ENCODE measurements at regions not wholly inside any gene's neighbourhood (a gene's known extent, or its start where the extent isn't known, plus 50 kb on each side); places are given as distances from the start of the nearest gene placed in this dataset.
"Not testable (repeated sequence)": the region's sequence is repeated elsewhere in the genome, so short reads cannot be mapped to it uniquely, and the experiment has no call there.

DNA sequence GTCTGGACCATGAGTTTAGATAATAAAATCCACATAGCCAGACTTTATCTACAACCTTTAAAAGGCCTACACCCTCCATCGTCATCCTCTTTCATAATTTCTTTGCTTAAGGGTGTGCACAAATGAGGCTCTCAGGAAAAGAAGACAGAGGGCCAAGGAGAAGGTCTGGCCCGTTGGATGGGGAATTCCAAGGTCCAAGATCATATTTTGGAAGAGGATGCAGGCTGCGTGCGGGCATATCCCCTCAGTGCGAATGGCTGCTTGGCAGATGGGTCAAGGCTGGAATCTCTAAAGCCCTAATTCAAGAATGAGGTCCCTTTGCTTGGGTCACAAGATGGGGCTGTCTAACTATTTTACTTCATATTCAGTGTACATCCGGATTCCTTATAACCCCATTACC is 782.2 kb upstream of the NCAM2 start:
- no peak overlapping the region for H2BK5ac ChIP-seq (ENCODE audit: low read length)
- H3K9ac ChIP-seq (ENCODE audit: low read depth, low read length, poor library complexity): no peak overlapping the region
- H4K8ac ChIP-seq (ENCODE audit: low read depth, low read length): no peak overlapping the region
- WGBS, 2 donors (ENCODE audit: extremely low coverage in 2 of 2, insufficient read length in 2 of 2, insufficient replicate concordance in 1 of 2): no CpG with 5 or more reads among the region's 6 CpGs
- DNase-seq (ENCODE audit: low spot score): no peak
- H2AFZ ChIP-seq (ENCODE audit: low read length): no peak overlapping the region
- H3K4me3 ChIP-seq (ENCODE audit: low read length in 2 of 2): no peak overlapping the region
- H3K23ac ChIP-seq (ENCODE audit: low read depth, low read length, poor library complexity): no peak overlapping the region
- H3K79me1 ChIP-seq (ENCODE audit: low read depth, low read length): no peaks in the 10 kb centered on the region
- H3K9me3 ChIP-seq (replicated peaks in 1 of 2; ENCODE audit: control insufficient read depth in 2 of 2, insufficient read depth in 1 of 2, low read depth in 1 of 2, low read length in 2 of 2): no peaks in the 10 kb centered on the region
- H2BK12ac ChIP-seq (ENCODE audit: low read length): no peak overlapping the region
- H3K27ac ChIP-seq (replicated peaks; ENCODE audit: low read length): no peak overlapping the region
- H3K14ac ChIP-seq (ENCODE audit: low read length): no peak overlapping the region
- no peak overlapping the region for H2BK15ac ChIP-seq (ENCODE audit: low read length)
- H2BK120ac ChIP-seq (ENCODE audit: low read depth, low read length): no peak overlapping the region
- H3K18ac ChIP-seq (ENCODE audit: low read length): no peak overlapping the region
- no peaks in the 10 kb centered on the region for H3K27me3 ChIP-seq (ENCODE audit: control insufficient read depth in 3 of 3, insufficient read depth in 3 of 3, low read depth in 1 of 3, low read length in 3 of 3)
- no peak overlapping the region for H3K4ac ChIP-seq (ENCODE audit: low read length)
- H3K4me2 ChIP-seq (ENCODE audit: insufficient read depth, low read length, poor library complexity, severe bottlenecking): no peak overlapping the region
- no peak overlapping the region for H4K91ac ChIP-seq (ENCODE audit: low read depth, low read length, poor library complexity)
- H3K36me3 ChIP-seq (replicated peaks in 1 of 2; ENCODE audit: control insufficient read depth in 2 of 2, insufficient read depth in 2 of 2, low read length in 2 of 2): no peaks in the 10 kb centered on the region
- no peak overlapping the region for H2AK5ac ChIP-seq (ENCODE audit: low read depth, low read length)
- no peaks in the 10 kb centered on the region for H3K4me1 ChIP-seq (ENCODE audit: control insufficient read depth in 2 of 2, insufficient read depth in 1 of 2, low read depth in 1 of 2, low read length in 2 of 2)

DNA sequence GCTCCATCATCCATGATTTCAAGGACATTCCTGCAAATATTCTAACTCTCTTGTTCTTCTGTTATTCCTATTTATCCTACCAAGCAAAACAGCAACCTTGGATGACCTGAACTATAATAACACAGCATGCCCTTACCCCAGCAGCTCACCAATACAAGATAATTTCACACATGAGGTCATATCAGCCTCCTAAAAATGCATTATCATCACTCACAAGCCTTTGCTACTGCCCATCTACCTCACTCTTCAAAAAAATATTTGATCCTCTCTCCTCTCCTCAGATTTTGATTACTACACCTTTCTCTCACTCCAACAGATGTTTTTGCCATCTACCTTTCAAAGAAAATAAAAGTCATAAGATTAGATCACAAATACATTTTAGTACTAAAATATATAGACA is 777.6 kb upstream of the NCAM2 start:
- DNase-seq (ENCODE audit: low spot score): no peak
- H2BK5ac ChIP-seq (ENCODE audit: low read length): no peak overlapping the region
- H3K9me3 ChIP-seq (replicated peaks in 1 of 2; ENCODE audit: control insufficient read depth in 2 of 2, insufficient read depth in 1 of 2, low read depth in 1 of 2, low read length in 2 of 2): no peaks in the 10 kb centered on the region
- no peak overlapping the region for H3K4me3 ChIP-seq (ENCODE audit: low read length in 2 of 2)
- no peaks in the 10 kb centered on the region for H3K27me3 ChIP-seq (ENCODE audit: control insufficient read depth in 3 of 3, insufficient read depth in 3 of 3, low read depth in 1 of 3, low read length in 3 of 3)
- H4K8ac ChIP-seq (ENCODE audit: low read depth, low read length): no peak overlapping the region
- H3K14ac ChIP-seq (ENCODE audit: low read length): no peak overlapping the region
- no peaks in the 10 kb centered on the region for H3K79me1 ChIP-seq (ENCODE audit: low read depth, low read length)
- H3K4ac ChIP-seq (ENCODE audit: low read length): no peak overlapping the region
- H3K4me2 ChIP-seq (ENCODE audit: insufficient read depth, low read length, poor library complexity, severe bottlenecking): no peak overlapping the region
- no peak overlapping the region for H2BK15ac ChIP-seq (ENCODE audit: low read length)
- H4K91ac ChIP-seq (ENCODE audit: low read depth, low read length, poor library complexity): no peak overlapping the region
- H2AK5ac ChIP-seq (ENCODE audit: low read depth, low read length): no peak overlapping the region
- no peak overlapping the region for H3K23ac ChIP-seq (ENCODE audit: low read depth, low read length, poor library complexity)
- no peaks in the 10 kb centered on the region for H3K36me3 ChIP-seq (replicated peaks in 1 of 2; ENCODE audit: control insufficient read depth in 2 of 2, insufficient read depth in 2 of 2, low read length in 2 of 2)
- H3K4me1 ChIP-seq (ENCODE audit: control insufficient read depth in 2 of 2, insufficient read depth in 1 of 2, low read depth in 1 of 2, low read length in 2 of 2): no peaks in the 10 kb centered on the region
- no peak overlapping the region for H3K18ac ChIP-seq (ENCODE audit: low read length)
- H2BK120ac ChIP-seq (ENCODE audit: low read depth, low read length): no peak overlapping the region
- H3K27ac ChIP-seq (replicated peaks; ENCODE audit: low read length): no peak overlapping the region
- H2AFZ ChIP-seq (ENCODE audit: low read length): no peak overlapping the region
- H3K9ac ChIP-seq (ENCODE audit: low read depth, low read length, poor library complexity): no peak overlapping the region
- no peak overlapping the region for H2BK12ac ChIP-seq (ENCODE audit: low read length)

DNA sequence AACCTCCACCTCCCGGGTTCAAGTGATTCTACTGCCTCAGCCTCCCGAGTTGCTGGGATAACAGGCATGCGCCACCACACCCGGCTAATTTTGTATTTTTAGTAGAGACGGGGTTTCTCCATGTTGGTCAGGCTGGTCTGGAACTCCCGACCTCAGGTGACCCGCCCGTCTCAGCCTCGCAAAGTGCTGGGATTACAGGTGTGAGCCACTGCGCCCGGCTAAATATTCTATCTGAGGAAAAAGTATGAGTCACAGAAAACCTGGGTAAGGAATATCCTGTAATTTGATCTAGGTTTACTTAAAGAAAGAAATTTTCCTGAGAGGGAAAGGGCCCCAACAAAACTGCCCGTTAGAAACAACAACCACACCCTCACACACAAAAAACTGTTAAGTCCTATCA is 776.2 kb upstream of the NCAM2 start:
- H3K14ac ChIP-seq (ENCODE audit: low read length); H3K36me3 ChIP-seq (replicated peaks in 1 of 2; ENCODE audit: control insufficient read depth in 2 of 2, insufficient read depth in 2 of 2, low read length in 2 of 2); H3K27me3 ChIP-seq (ENCODE audit: control insufficient read depth in 3 of 3, insufficient read depth in 3 of 3, low read depth in 1 of 3, low read length in 3 of 3); H3K4ac ChIP-seq (ENCODE audit: low read length); H4K8ac ChIP-seq (ENCODE audit: low read depth, low read length); H2AFZ ChIP-seq (ENCODE audit: low read length); DNase-seq (ENCODE audit: low spot score); H3K18ac ChIP-seq (ENCODE audit: low read length); H3K9ac ChIP-seq (ENCODE audit: low read depth, low read length, poor library complexity); H2AK5ac ChIP-seq (ENCODE audit: low read depth, low read length); H3K79me1 ChIP-seq (ENCODE audit: low read depth, low read length); H2BK15ac ChIP-seq (ENCODE audit: low read length); H2BK120ac ChIP-seq (ENCODE audit: low read depth, low read length); H2BK12ac ChIP-seq (ENCODE audit: low read length); H4K91ac ChIP-seq (ENCODE audit: low read depth, low read length, poor library complexity); H2BK5ac ChIP-seq (ENCODE audit: low read length); H3K23ac ChIP-seq (ENCODE audit: low read depth, low read length, poor library complexity); H3K4me3 ChIP-seq (ENCODE audit: low read length in 2 of 2); H3K9me3 ChIP-seq (replicated peaks in 1 of 2; ENCODE audit: control insufficient read depth in 2 of 2, insufficient read depth in 1 of 2, low read depth in 1 of 2, low read length in 2 of 2); H3K27ac ChIP-seq (replicated peaks; ENCODE audit: low read length); H3K4me1 ChIP-seq (ENCODE audit: control insufficient read depth in 2 of 2, insufficient read depth in 1 of 2, low read depth in 1 of 2, low read length in 2 of 2); H3K4me2 ChIP-seq (ENCODE audit: insufficient read depth, low read length, poor library complexity, severe bottlenecking): not testable (repeated sequence)
- WGBS, 2 donors (ENCODE audit: extremely low coverage in 2 of 2, insufficient read length in 2 of 2, insufficient replicate concordance in 1 of 2): no CpG with 5 or more reads among the region's 12 CpGs

DNA sequence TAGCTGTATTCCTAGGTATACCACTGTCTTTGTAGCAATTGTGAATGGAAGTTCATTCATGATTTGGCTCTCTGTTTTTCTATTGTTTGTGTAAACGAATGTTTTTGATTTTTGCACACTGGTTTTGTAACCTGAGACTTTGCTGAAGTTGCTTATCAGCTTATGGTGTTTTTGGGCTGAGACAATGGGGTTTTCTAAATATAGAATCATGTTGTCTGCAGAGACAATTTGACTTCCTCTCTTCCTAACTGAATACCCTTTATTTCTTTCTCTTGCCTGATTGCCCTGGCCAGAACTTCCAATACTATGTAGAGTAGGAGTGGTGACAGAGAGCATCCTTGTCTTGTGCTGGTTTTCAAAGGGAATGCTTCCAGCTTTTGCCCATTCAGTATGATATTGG is 761.6 kb upstream of the NCAM2 start:
- not testable (repeated sequence) for H3K18ac ChIP-seq (ENCODE audit: low read length); H4K91ac ChIP-seq (ENCODE audit: low read depth, low read length, poor library complexity); H3K4me2 ChIP-seq (ENCODE audit: insufficient read depth, low read length, poor library complexity, severe bottlenecking); H3K9me3 ChIP-seq (replicated peaks in 1 of 2; ENCODE audit: control insufficient read depth in 2 of 2, insufficient read depth in 1 of 2, low read depth in 1 of 2, low read length in 2 of 2); H2BK12ac ChIP-seq (ENCODE audit: low read length); H2BK5ac ChIP-seq (ENCODE audit: low read length); H3K36me3 ChIP-seq (replicated peaks in 1 of 2; ENCODE audit: control insufficient read depth in 2 of 2, insufficient read depth in 2 of 2, low read length in 2 of 2); H4K8ac ChIP-seq (ENCODE audit: low read depth, low read length); H2AK5ac ChIP-seq (ENCODE audit: low read depth, low read length); H3K79me1 ChIP-seq (ENCODE audit: low read depth, low read length); H3K4me1 ChIP-seq (ENCODE audit: control insufficient read depth in 2 of 2, insufficient read depth in 1 of 2, low read depth in 1 of 2, low read length in 2 of 2); H2AFZ ChIP-seq (ENCODE audit: low read length); H3K14ac ChIP-seq (ENCODE audit: low read length); H3K9ac ChIP-seq (ENCODE audit: low read depth, low read length, poor library complexity); H3K27me3 ChIP-seq (ENCODE audit: control insufficient read depth in 3 of 3, insufficient read depth in 3 of 3, low read depth in 1 of 3, low read length in 3 of 3); H3K4me3 ChIP-seq (ENCODE audit: low read length in 2 of 2); H3K23ac ChIP-seq (ENCODE audit: low read depth, low read length, poor library complexity); H2BK15ac ChIP-seq (ENCODE audit: low read length); H3K27ac ChIP-seq (replicated peaks; ENCODE audit: low read length); H3K4ac ChIP-seq (ENCODE audit: low read length); H2BK120ac ChIP-seq (ENCODE audit: low read depth, low read length); DNase-seq (ENCODE audit: low spot score)
- no CpG with 5 or more reads among the region's 1 CpG for WGBS, 2 donors (ENCODE audit: extremely low coverage in 2 of 2, insufficient read length in 2 of 2, insufficient replicate concordance in 1 of 2)

Measured in neuronal stem cell (in vitro differentiated cells).